GM12878 (cell line): ENCODE measurements at regions not wholly inside any gene's neighbourhood (a gene's known extent, or its start where the extent isn't known, plus 50 kb on each side); places are given as distances from the start of the nearest gene placed in this dataset.

Experiments used
- ATAC-seq: fragments of 200-7000 bp; cut with Tn5 transposase; 3 replicates; pipeline ENCODE4 v1.9.1; 2020; ENCODE audit warnings: mild to moderate bottlenecking, moderate library complexity
- BruUV-seq: library from RNA; stranded (reverse); fragments of 400-500 nt; replicated peaks from 2 replicates; lab custom pipeline; 2021; lab: Mats Ljungman, UMichigan
- CTCF ChIA-PET: fragments of 300-600 bp; sonication (Branson Sonifier 250); formaldehyde crosslinking; extraction: SDS; loops from one replicate; lab custom pipeline; 2021; ENCODE audit warnings: inconsistent platforms; lab: Yijun Ruan, JAX
- POLR2A ChIA-PET: fragments of 350-600 bp; formaldehyde crosslinking; extraction: SDS; loops from one replicate; lab custom pipeline; 2021; ENCODE audit warnings: inconsistent platforms; lab: Charles Lee
- RAD21 ChIA-PET: fragments of 300-600 bp; sonication (Branson Sonifier 250); formaldehyde crosslinking; loops from one replicate; lab custom pipeline; 2023; ENCODE audit warnings: antibody characterized with exemption; ENCODE audit not compliant: unreplicated experiment; lab: Charles Lee
- SMC1A ChIA-PET: fragments of 300-600 bp; sonication (Branson Sonifier 250); formaldehyde crosslinking; loops from one replicate; lab custom pipeline; 2023; ENCODE audit not compliant: unreplicated experiment, uncharacterized antibody; lab: Charles Lee
- DNase-seq: peaks from one replicate; pipeline ENCODE4 v3.0.0-alpha.2; 2011; ENCODE audit warnings: low read depth, low spot score
- FAIRE-seq: peaks from 3 replicates; lab custom pipeline; 2011; peaks lifted over from hg19 to GRCh38; lab: Jason Lieb, UNC
- H2AFZ ChIP-seq: 2 replicates; pipeline ENCODE4 v1.6.0; 2011; ENCODE audit warnings: low read depth, low read length, control low read depth; ENCODE audit not compliant: control insufficient read depth
- H3K27ac ChIP-seq: 2 replicates; pipeline ENCODE4 v1.5.1; 2011; ENCODE audit warnings: control low read depth; ENCODE audit not compliant: control insufficient read depth, insufficient read depth
- H3K27me3 ChIP-seq, 2 experiments: replicated peaks in 1 of 2; 2 replicates each; pipeline versions ENCODE4 v1.6.0 to v1.6.1; 2011; ENCODE audit warnings: low read length in 1 of 2; ENCODE audit not compliant: control insufficient read depth in 2 of 2, insufficient read depth in 2 of 2
- H3K36me3 ChIP-seq, 2 experiments: 2 replicates each; pipeline ENCODE4 v1.5.1; 2011; ENCODE audit warnings: low read length in 1 of 2; ENCODE audit not compliant: control insufficient read depth in 2 of 2, insufficient read depth in 2 of 2
- H3K4me1 ChIP-seq: 2 replicates; pipeline ENCODE4 v1.6.1; 2011; ENCODE audit warnings: mild to moderate bottlenecking, low read length, moderate library complexity, mixed read lengths; ENCODE audit not compliant: control insufficient read depth, insufficient read depth
- H3K4me2 ChIP-seq: 2 replicates; pipeline ENCODE4 v1.6.0; 2011; ENCODE audit warnings: control low read depth; ENCODE audit not compliant: control insufficient read depth, insufficient read depth
- H3K4me3 ChIP-seq: fragments of 200-600 bp; sonication (generic); 2 replicates; pipeline ENCODE4 v1.5.1; 2016
- H3K79me2 ChIP-seq: 2 replicates; pipeline ENCODE4 v1.6.0; 2011; ENCODE audit warnings: low read length; ENCODE audit not compliant: control insufficient read depth, insufficient read depth
- H3K9ac ChIP-seq: 2 replicates; pipeline ENCODE4 v1.8.0; 2011; ENCODE audit warnings: low read length, control low read depth, mixed read lengths; ENCODE audit not compliant: control insufficient read depth, insufficient read depth
- H3K9me3 ChIP-seq: replicated peaks from 3 replicates; pipeline ENCODE4 v1.5.1; 2011; ENCODE audit warnings: mild to moderate bottlenecking, low read length; ENCODE audit not compliant: control insufficient read depth, insufficient read depth
- H4K20me1 ChIP-seq: 2 replicates; pipeline ENCODE4 v1.6.0; 2011; ENCODE audit not compliant: control insufficient read depth, insufficient read depth
- BCL11A ChIP-seq: IDR thresholded peaks from 2 replicates; pipeline ENCODE4 v1.6.1; 2011; ENCODE audit warnings: low read depth, low read length
- CEBPB ChIP-seq, 2 experiments: fragments of 150-350 bp in 1 of 2; IDR thresholded peaks; 2 replicates each; pipeline ENCODE4 v1.6.1; 2012 to 2014; ENCODE audit warnings: low read depth in 2 of 2, low read length in 2 of 2, borderline replicate concordance in 1 of 2, inconsistent platforms in 1 of 2
- CREM ChIP-seq: IDR thresholded peaks from 2 replicates; pipeline ENCODE4 v1.6.1; 2014; ENCODE audit warnings: antibody characterized with exemption, low read depth
- ESRRA ChIP-seq: IDR thresholded peaks from 2 replicates; pipeline ENCODE4 v1.6.1; 2012; ENCODE audit warnings: mild to moderate bottlenecking, low read length, improper control_type of control experiment
- JUNB ChIP-seq: IDR thresholded peaks from 2 replicates; pipeline ENCODE4 v1.6.1; 2016; ENCODE audit warnings: antibody characterized with exemption, mild to moderate bottlenecking
- MLLT1 ChIP-seq: fragments of 450-650 bp; IDR thresholded peaks from 2 replicates; pipeline ENCODE4 v1.6.1; 2016; ENCODE audit warnings: mild to moderate bottlenecking
- PAX5 ChIP-seq: IDR thresholded peaks from 2 replicates; pipeline ENCODE4 v1.6.1; 2011; ENCODE audit warnings: low read depth, low read length, borderline replicate concordance
- RAD51 ChIP-seq: fragments of 450-650 bp; IDR thresholded peaks from 2 replicates; pipeline ENCODE4 v1.6.1; 2016; ENCODE audit warnings: moderate library complexity, mild to moderate bottlenecking, inconsistent platforms
- SIN3A ChIP-seq: IDR thresholded peaks from 2 replicates; pipeline ENCODE4 v1.6.1; 2012; ENCODE audit warnings: low read depth, low read length, improper control_type of control experiment
- SP1 ChIP-seq: IDR thresholded peaks from one replicate; pipeline ENCODE4 v1.6.1; 2011; ENCODE audit warnings: low read depth, low read length
- STAT3 ChIP-seq: IDR thresholded peaks from 2 replicates; pipeline ENCODE4 v1.6.1; 2011; ENCODE audit warnings: low read depth, low read length, improper control_type of control experiment
- USF1 ChIP-seq: IDR thresholded peaks from 2 replicates; pipeline ENCODE4 v1.6.1; 2011; ENCODE audit warnings: borderline replicate concordance, low read depth, mild to moderate bottlenecking, moderate library complexity, mixed read lengths, low read length; ENCODE audit not compliant: insufficient read depth; ENCODE audit errors: extremely low read length
- ZBTB11 ChIP-seq: fragments of 450-650 bp; formaldehyde crosslinking; IDR thresholded peaks from 2 replicates; pipeline ENCODE4 v1.5.0; 2022; ENCODE audit warnings: mild to moderate bottlenecking, missing genetic modification characterization
- WGBS: methylation state at CpG from one replicate; pipeline ENCODE4 v1.1.6; 2016; ENCODE audit warnings: low lambda C conversion rate; ENCODE audit not compliant: insufficient replicate concordance, insufficient coverage; ENCODE audit errors: missing lambda C conversion rate; 5-methylcytosine and 5-hydroxymethylcytosine counted together
- in situ Hi-C: fragments of 300-500 bp; cut with MboI; formaldehyde crosslinking; loops from 9 replicates; pipeline ENCODE4 v1.14.3; 2018; ENCODE audit warnings: mixed read lengths
- intact Hi-C: fragments of 100-400 bp; cut with micrococcal nuclease; formaldehyde crosslinking; loops from one replicate; pipeline ENCODE4 v1.14.2; 2022; ENCODE audit not compliant: unreplicated experiment

GRCh38 chr1:80961464-80962190 is 839.1 kb upstream of the ADGRL2 start (continued):
- TF ChIP-seq ZBTB11 (CRISPR knock-in tag) (no peak), CEBPB (IDR thresholded peaks at IDR 0.05; ENCODE audit: borderline replicate concordance in 1 of 2, low read depth in 2 of 2, low read length in 2 of 2) (no peak)
- TF ChIP-seq, all 136 proteins: peak for 0

GRCh38 chr1:80933346-80933745 is 867.4 kb upstream of the ADGRL2 start:
- no peaks in the 10 kb centered on the region for H3K79me2 ChIP-seq
- 93% methylated on average over 1 of the region's 1 CpG for WGBS
- no peak overlapping the region for H2AFZ ChIP-seq
- no peaks in the 10 kb centered on the region for H3K4me1 ChIP-seq
- in situ Hi-C loops (no loop called here), intact Hi-C loops (loop anchor here (10.0 kb wide), 1 partner anchor 719 kb away; no protein-coding TSS in a partner anchor)
- no peak overlapping the region for H3K27ac ChIP-seq
- DNase-seq (no peak), ATAC-seq (no peak), FAIRE-seq (no peak)
- no peak overlapping the region for H3K4me3 ChIP-seq
- no peak overlapping the region for H3K9ac ChIP-seq
- no peak overlapping the region for H3K4me2 ChIP-seq
- POLR2A ChIA-PET, result no interaction called here
- no peaks in the 10 kb centered on the region for H3K36me3 ChIP-seq
- CTCF ChIA-PET, result no interaction called here
- no peak for TF ChIP-seq USF1
- no peak for TF ChIP-seq SIN3A
- no peak for TF ChIP-seq RAD51
- no peak for TF ChIP-seq SP1
- TF ChIP-seq JUNB, result no peak
- no peak for TF ChIP-seq CREM
- TF ChIP-seq BCL11A, result no peak
- no peak for TF ChIP-seq STAT3
- no peak for TF ChIP-seq PAX5
- TF ChIP-seq ESRRA, result no peak
- TF ChIP-seq MLLT1, result no peak
- H3K9me3 ChIP-seq, result no peaks in the 10 kb centered on the region
- H4K20me1 ChIP-seq, result no peaks in the 10 kb centered on the region
- H3K27me3 ChIP-seq, result no peaks in the 10 kb centered on the region
- RAD21 ChIA-PET, result no interaction called here
- SMC1A ChIA-PET, result no interaction called here
- BruUV-seq, result no TSS peak
